HG03469 (cell line): ENCODE measurements at regions not wholly inside any gene's neighbourhood (a gene's known extent, or its start where the extent isn't known, plus 50 kb on each side); places are given as distances from the start of the nearest gene placed in this dataset.
"Not testable (repeated sequence)": the region's sequence is repeated elsewhere in the genome, so short reads cannot be mapped to it uniquely, and the experiment has no call there.

ENCODE experiments used
- ATAC-seq: cut with Tn5 transposase; IDR thresholded peaks from one replicate; pipeline ENCODE4 v1.9.1; 2021; ENCODE audit warnings: mild to moderate bottlenecking, moderate library complexity, moderate number of reproducible peaks; ENCODE audit not compliant: unreplicated experiment

GRCh38 chr4:150018257-150018656, 60.0 kb upstream of the DCLK2 start:
- no peak for ATAC-seq

- no peak for ATAC-seq
These were observed 56.8 kb upstream of the DCLK2 start for GRCh38 chr4:150021483-150021882.

- no peak for ATAC-seq
These were observed 54.8 kb upstream of the DCLK2 start for GRCh38 chr4:150023489-150023888.

GRCh38 chr4:150026987-150027386, 51.3 kb upstream of the DCLK2 start:
- ATAC-seq = not testable (repeated sequence)
